Activated T-helper 1 cell treated with anti-CD3 and anti-CD28 coated beads, Interleukin-12 subunit alpha, Interleukin-12 subunit beta, Interleukin-2, Interleukin-4 antibody, amounts not matched to agents 30 ng/mL and 10 ng/mL and 1 ng/mL, durations not matched to agents 14 hours and 24 hours and 36 hours (primary cell): ENCODE measurements at regions not wholly inside any gene's neighbourhood (a gene's known extent, or its start where the extent isn't known, plus 50 kb on each side); places are given as distances from the start of the nearest gene placed in this dataset.

ENCODE experiments used
- DNase-seq: peaks from one replicate; pipeline ENCODE4 v3.0.0; 2021; ENCODE audit warnings: low spot score
- H3K27ac Mint-ChIP-seq: one replicate; pipeline ENCODE4 v1.8.0; 2021; ENCODE audit warnings: mild to moderate bottlenecking, mixed read lengths
- H3K27me3 Mint-ChIP-seq: one replicate; pipeline ENCODE4 v1.8.0; 2022; ENCODE audit warnings: mild to moderate bottlenecking, moderate library complexity, mixed read lengths; ENCODE audit not compliant: insufficient read depth
- H3K36me3 Mint-ChIP-seq: one replicate; pipeline ENCODE4 v1.8.0; 2021; ENCODE audit warnings: low read depth, mixed read lengths
- H3K4me1 Mint-ChIP-seq: one replicate; pipeline ENCODE4 v1.8.0; 2021; ENCODE audit warnings: low read depth, mixed read lengths
- H3K4me3 Mint-ChIP-seq: one replicate; pipeline ENCODE4 v1.8.0; 2021; ENCODE audit warnings: mild to moderate bottlenecking, moderate library complexity, mixed read lengths
- H3K9me3 Mint-ChIP-seq: one replicate; pipeline ENCODE4 v1.8.0; 2021; ENCODE audit warnings: mixed read lengths
- intact Hi-C: fragments of 100-400 bp; cut with micrococcal nuclease; formaldehyde crosslinking; loops from one replicate; pipeline ENCODE4 v1.15.1; 2024

GRCh38 chr12:24714237-24714636 is 234.7 kb downstream of the BCAT1 start:
- no peak for DNase-seq
- no peaks in the 10 kb centered on the region for H3K27me3 Mint-ChIP-seq
- H3K27ac Mint-ChIP-seq, result no peak overlapping the region
- H3K36me3 Mint-ChIP-seq, result no peaks in the 10 kb centered on the region
- no peaks in the 10 kb centered on the region for H3K9me3 Mint-ChIP-seq
- H3K4me3 Mint-ChIP-seq, result no peak overlapping the region
- H3K4me1 Mint-ChIP-seq, result peaks cover 24% of the 10 kb centered on the region
- intact Hi-C loops, result no loop called here

- Mint-ChIP-seq H3K4me3 (no peak overlapping the region), H3K9me3 (no peaks in the 10 kb centered on the region), H3K27me3 (no peaks in the 10 kb centered on the region), H3K4me1 (peaks cover 9% of the 10 kb centered on the region), H3K27ac (no peak overlapping the region), H3K36me3 (no peaks in the 10 kb centered on the region)
- no peak for DNase-seq
- intact Hi-C loops, result no loop called here
These were observed 237.6 kb downstream of the BCAT1 start for GRCh38 chr12:24711056-24712008.

GRCh38 chr12:24709216-24709615 is 239.7 kb downstream of the BCAT1 start:
- Mint-ChIP-seq H3K4me3 (no peak overlapping the region), H3K36me3 (no peaks in the 10 kb centered on the region), H3K9me3 (no peaks in the 10 kb centered on the region), H3K4me1 (peaks cover 20% of the 10 kb centered on the region), H3K27ac (no peak overlapping the region), H3K27me3 (no peaks in the 10 kb centered on the region)
- no peak for DNase-seq
- intact Hi-C loops, result loop anchor here (1.0 to 2.0 kb wide), 3 partner anchors 10 to 192 kb away; no protein-coding TSS in a partner anchor

- intact Hi-C loops, result loop anchor here (1.0 to 2.0 kb wide), 3 partner anchors 11 to 192 kb away; no protein-coding TSS in a partner anchor
- H3K4me1 Mint-ChIP-seq, result peaks cover 20% of the 10 kb centered on the region
- no peaks in the 10 kb centered on the region for H3K27me3 Mint-ChIP-seq
- H3K36me3 Mint-ChIP-seq, result no peaks in the 10 kb centered on the region
- H3K9me3 Mint-ChIP-seq, result no peaks in the 10 kb centered on the region
- H3K27ac Mint-ChIP-seq, result no peak overlapping the region
- DNase-seq, result no peak
- H3K4me3 Mint-ChIP-seq, result no peak overlapping the region
These were observed 240.2 kb downstream of the BCAT1 start for GRCh38 chr12:24708718-24709117.

GRCh38 chr12:24708043-24708442 is 240.9 kb downstream of the BCAT1 start:
- no peaks in the 10 kb centered on the region for H3K36me3 Mint-ChIP-seq
- no peaks in the 10 kb centered on the region for H3K9me3 Mint-ChIP-seq
- no peaks in the 10 kb centered on the region for H3K27me3 Mint-ChIP-seq
- intact Hi-C loops, result loop anchor here (2.0 kb wide), 2 partner anchors 17 to 193 kb away; no protein-coding TSS in a partner anchor
- peaks cover 20% of the 10 kb centered on the region for H3K4me1 Mint-ChIP-seq
- H3K27ac Mint-ChIP-seq, result no peak overlapping the region
- DNase-seq, result no peak
- H3K4me3 Mint-ChIP-seq, result no peak overlapping the region

- no peak overlapping the region for H3K27ac Mint-ChIP-seq
- H3K4me3 Mint-ChIP-seq, result no peak overlapping the region
- no peaks in the 10 kb centered on the region for H3K9me3 Mint-ChIP-seq
- H3K4me1 Mint-ChIP-seq, result peaks cover 17% of the 10 kb centered on the region
- no peak for DNase-seq
- intact Hi-C loops, result no loop called here
- H3K27me3 Mint-ChIP-seq, result no peaks in the 10 kb centered on the region
- no peaks in the 10 kb centered on the region for H3K36me3 Mint-ChIP-seq
These were observed 241.6 kb downstream of the BCAT1 start for GRCh38 chr12:24707334-24707733.

- Mint-ChIP-seq H3K27me3 (no peaks in the 10 kb centered on the region), H3K36me3 (no peaks in the 10 kb centered on the region), H3K27ac (peak overlapping the region; percentile 13), H3K4me1 (peaks cover 15% of the 10 kb centered on the region), H3K4me3 (no peak overlapping the region), H3K9me3 (no peaks in the 10 kb centered on the region)
- no peak for DNase-seq
- intact Hi-C loops, result no loop called here
These were observed 243.1 kb downstream of the BCAT1 start for GRCh38 chr12:24705741-24706358.

- Mint-ChIP-seq H3K9me3 (no peaks in the 10 kb centered on the region), H3K27me3 (no peaks in the 10 kb centered on the region), H3K4me3 (no peak overlapping the region), H3K4me1 (peaks cover 11% of the 10 kb centered on the region), H3K27ac (no peak overlapping the region), H3K36me3 (no peaks in the 10 kb centered on the region)
- DNase-seq, result no peak
- intact Hi-C loops, result no loop called here
These were observed 243.7 kb downstream of the BCAT1 start for GRCh38 chr12:24705216-24705615.

GRCh38 chr12:24701343-24701742 is 247.6 kb downstream of the BCAT1 start:
- H3K36me3 Mint-ChIP-seq, result no peaks in the 10 kb centered on the region
- intact Hi-C loops, result no loop called here
- no peaks in the 10 kb centered on the region for H3K27me3 Mint-ChIP-seq
- H3K4me3 Mint-ChIP-seq, result no peak overlapping the region
- H3K27ac Mint-ChIP-seq, result no peak overlapping the region
- DNase-seq, result no peak
- H3K4me1 Mint-ChIP-seq, result peaks cover 11% of the 10 kb centered on the region
- H3K9me3 Mint-ChIP-seq, result no peaks in the 10 kb centered on the region

- no peak for DNase-seq
- intact Hi-C loops, result no loop called here
- Mint-ChIP-seq H3K4me3 (no peak overlapping the region), H3K27ac (no peak overlapping the region), H3K9me3 (no peaks in the 10 kb centered on the region), H3K27me3 (no peaks in the 10 kb centered on the region), H3K4me1 (no peaks in the 10 kb centered on the region), H3K36me3 (no peaks in the 10 kb centered on the region)
These were observed 249.9 kb downstream of the BCAT1 start for GRCh38 chr12:24698972-24699371.

- Mint-ChIP-seq H3K27me3 (peaks cover 2% of the 10 kb centered on the region), H3K4me3 (no peak overlapping the region), H3K27ac (no peak overlapping the region), H3K9me3 (no peaks in the 10 kb centered on the region), H3K36me3 (no peaks in the 10 kb centered on the region), H3K4me1 (no peaks in the 10 kb centered on the region)
- intact Hi-C loops, result no loop called here
- DNase-seq, result no peak
These were observed 251.1 kb downstream of the BCAT1 start for GRCh38 chr12:24697769-24698168.

- no peaks in the 10 kb centered on the region for H3K9me3 Mint-ChIP-seq
- H3K4me3 Mint-ChIP-seq, result no peak overlapping the region
- H3K36me3 Mint-ChIP-seq, result no peaks in the 10 kb centered on the region
- H3K27me3 Mint-ChIP-seq, result peaks cover 2% of the 10 kb centered on the region
- H3K27ac Mint-ChIP-seq, result no peak overlapping the region
- intact Hi-C loops, result no loop called here
- no peaks in the 10 kb centered on the region for H3K4me1 Mint-ChIP-seq
- no peak for DNase-seq
These were observed 251.6 kb downstream of the BCAT1 start for GRCh38 chr12:24697295-24697694.

GRCh38 chr12:24696800-24697199 is 252.1 kb downstream of the BCAT1 start:
- intact Hi-C loops, result no loop called here
- H3K36me3 Mint-ChIP-seq, result no peaks in the 10 kb centered on the region
- H3K9me3 Mint-ChIP-seq, result no peaks in the 10 kb centered on the region
- H3K27me3 Mint-ChIP-seq, result peaks cover 2% of the 10 kb centered on the region
- no peak overlapping the region for H3K4me3 Mint-ChIP-seq
- DNase-seq, result no peak
- H3K4me1 Mint-ChIP-seq, result no peaks in the 10 kb centered on the region
- H3K27ac Mint-ChIP-seq, result no peak overlapping the region
